ENCODE measurements at regions not wholly inside any gene's neighbourhood (a gene's known extent, or its start where the extent isn't known, plus 50 kb on each side); places are given as distances from the start of the nearest gene placed in this dataset.
"Not testable (repeated sequence)": the region's sequence is repeated elsewhere in the genome, so short reads cannot be mapped to it uniquely, and the experiment has no call there.

DNA sequence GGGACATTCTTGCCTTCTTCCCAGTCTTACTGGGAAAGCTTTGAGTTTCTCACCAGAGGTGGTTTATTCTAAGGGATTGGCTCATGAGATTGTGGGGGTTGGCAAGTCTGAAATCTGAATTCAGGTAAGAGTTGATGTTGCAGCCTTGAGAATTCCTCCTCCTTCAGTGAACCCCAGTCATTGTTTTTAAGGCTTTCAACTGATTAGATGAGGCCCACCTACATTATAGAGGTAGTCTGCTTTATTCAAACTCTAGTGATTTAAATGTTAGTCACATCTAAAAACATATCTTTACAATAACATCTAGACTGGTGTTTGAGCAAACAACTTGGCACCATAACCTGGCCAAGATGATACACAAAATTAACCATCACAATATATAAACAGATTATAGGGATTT, 156.5 kb upstream of the MED14 start:
- no peak for DNase-seq

DNA sequence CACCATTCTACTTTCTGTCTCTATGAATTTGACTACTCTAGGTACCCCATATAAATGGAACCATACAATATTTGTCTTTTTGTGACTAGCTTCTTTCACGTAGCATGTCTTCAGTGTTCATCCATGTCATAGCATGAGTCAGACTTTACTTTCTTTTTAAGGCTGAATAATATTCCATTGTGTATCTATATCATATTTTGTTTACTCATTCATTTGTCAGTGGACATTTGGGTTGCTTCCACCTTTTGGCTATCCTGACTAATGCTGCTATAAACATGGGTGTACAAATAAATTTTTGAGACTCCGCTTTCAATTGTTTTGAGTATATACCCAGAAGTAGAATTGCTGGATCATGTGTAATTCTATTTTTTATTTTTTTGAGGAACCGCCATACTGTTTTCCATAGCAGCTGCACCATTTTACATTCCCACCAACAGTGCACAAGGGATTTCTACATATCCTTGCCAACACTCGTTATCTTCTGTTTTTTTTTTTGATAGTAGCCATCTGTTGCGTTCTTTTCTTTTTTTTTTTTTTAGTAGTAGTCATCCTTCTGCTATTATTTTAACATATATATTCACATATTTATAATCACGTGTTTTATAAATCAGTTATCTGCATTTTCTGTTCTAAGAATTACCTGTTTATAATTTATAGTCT, 158.0 kb upstream of the MED14 start:
- DNase-seq = no peak

DNA sequence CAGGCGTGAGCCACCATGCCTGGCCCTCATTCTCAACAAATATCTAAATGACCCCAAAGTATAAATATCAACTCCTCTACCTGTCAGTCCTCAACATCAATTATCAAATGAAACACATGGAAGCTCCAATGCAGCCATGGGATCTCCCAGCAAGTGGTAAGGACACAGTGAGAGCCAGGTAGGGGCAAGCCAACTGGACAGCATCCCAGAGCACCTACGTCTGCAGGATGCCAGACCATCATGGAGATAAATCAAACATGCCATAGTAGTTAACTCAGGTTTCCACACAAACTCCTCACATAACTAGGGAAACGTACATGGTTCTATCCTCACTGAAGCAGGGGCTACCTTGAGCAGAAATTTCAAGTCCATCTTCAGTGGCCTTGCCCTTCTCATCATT, 159.9 kb upstream of the MED14 start:
- no peak for DNase-seq

DNA sequence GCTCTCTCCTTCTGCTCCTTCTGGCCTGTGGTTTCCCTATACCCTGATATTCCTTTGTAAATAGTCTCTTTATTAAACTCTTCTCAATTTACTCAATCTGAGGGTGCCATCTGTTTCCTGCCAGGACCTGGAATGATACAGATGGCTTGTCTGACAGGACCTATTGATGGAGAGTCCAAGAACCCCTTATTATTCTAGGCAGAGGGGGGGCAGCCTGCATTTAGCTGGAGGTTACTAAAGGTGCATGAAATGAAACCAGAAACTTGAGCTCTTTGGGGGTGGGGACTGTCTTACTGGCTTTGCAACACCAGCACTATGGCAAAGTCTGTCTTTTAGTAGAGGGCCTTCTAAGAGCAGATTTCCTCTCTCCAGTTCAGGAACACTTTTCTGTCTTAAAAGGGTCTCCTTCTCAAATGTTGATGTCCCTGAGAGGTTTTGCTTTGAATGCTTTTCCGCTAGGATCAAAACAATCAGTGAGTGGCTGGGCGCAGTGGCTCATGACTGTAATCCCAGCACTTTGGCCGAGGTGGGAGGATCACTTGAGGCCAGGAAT, 162.5 kb upstream of the MED14 start:
- no peak for DNase-seq

DNA sequence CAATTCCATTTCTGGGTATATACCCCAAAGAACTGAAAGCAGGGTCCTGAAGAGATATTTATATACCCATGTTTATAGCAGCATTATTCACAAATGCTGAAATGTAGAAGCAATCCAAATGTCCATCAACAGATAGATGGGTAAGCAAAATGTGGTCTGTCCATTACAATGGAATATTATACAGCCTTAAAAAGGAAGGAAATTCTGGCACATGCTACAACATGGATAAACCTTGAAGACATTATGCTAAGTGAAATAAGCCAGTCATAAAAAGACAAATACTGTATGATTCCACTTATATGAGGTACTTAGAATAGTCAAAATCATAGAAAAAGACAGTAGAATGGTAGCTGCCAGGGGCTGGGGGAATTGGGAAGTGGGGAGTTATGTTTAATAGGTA, 169.4 kb upstream of the MED14 start:
- DNase-seq = not testable (repeated sequence)

DNA sequence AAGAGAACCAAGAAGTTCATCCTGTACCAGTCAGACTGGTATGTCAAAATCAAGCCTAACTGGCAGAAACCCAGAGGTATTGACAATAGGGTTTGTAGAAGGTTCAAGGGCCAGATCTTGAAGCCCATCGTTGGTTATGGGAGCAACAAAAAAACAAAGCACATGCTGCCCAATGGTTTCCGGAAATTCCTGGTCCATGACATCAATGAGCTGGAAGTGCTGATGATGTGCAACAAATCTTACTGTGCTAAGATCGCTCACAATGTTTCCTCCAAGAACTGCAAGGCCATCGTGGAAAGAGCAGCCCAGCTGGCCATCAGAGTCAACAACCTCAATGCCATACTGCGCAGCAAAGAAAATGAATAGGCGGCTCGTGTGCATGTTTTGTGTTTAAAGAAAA, 172.7 kb upstream of the MED14 start:
- DNase-seq = no peak

DNA sequence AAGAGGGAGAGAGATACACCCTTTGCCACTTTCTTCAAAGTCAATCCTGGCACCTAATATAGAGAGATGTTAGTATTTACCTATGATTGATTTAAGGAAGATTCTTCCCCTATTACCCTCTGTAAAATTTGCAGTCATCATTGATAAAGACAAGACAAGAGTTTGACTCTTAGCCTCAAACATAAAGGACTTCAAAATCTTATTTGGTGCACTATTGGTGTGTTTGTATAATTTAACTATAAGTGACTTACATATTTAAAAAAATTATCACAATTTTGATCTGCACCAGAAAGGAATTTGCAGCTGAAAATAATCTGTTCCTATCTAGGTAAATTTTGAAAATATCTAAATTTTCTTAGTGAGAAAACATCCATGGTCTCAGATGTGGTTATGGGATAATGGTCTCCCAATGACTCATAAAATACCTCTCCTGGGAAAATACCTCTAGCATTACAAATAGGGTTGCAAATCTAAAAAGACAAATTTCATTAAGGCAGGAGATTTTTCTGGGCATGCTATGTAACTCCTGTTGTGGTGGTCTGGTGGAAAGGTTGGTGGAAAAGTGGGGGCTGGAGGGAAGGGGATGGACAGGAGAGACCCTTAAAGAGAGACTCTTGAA, 173.6 kb upstream of the MED14 start:
- no peak for DNase-seq

DNA sequence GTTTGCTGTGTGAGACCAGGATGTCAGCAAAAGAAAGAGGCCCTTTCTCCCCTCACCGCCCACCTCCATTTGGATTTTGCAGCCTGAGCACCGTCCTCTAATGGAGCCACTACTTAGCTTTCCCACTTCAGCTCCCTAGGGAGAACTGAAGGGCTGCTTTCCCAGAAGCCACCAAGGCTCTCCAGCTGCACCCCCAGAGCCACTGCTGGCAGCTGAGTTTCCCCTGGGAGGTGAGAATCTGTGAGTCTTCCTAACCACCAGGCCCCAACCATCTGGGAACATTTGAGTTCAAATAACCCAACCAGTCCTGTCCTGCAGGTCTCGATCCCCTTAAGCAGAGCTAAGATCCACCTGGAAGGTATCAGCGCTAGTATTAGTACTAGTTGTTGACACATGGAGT, 173.1 kb upstream of the USP9X start:
- no peak for DNase-seq

DNA sequence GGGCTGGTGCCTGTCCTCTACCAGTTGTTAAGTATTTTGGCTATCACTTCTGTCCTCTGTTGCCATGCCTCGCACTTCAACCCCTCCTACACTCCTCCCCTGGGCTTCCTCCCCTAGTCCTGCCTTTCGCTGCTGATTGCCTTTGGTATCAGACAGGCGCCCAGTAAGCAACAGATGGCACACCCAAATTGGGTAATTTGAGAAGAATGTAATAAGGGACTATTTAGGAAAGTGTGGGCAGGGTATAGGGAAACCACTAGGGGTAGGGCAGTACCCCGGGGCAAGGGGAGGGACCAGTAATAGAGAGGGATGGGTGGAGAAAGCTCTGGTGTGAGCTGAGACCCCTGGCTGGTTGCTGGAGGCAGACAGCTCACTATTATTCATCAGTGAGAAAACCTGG, 172.7 kb upstream of the USP9X start:
- no peak for DNase-seq

DNA sequence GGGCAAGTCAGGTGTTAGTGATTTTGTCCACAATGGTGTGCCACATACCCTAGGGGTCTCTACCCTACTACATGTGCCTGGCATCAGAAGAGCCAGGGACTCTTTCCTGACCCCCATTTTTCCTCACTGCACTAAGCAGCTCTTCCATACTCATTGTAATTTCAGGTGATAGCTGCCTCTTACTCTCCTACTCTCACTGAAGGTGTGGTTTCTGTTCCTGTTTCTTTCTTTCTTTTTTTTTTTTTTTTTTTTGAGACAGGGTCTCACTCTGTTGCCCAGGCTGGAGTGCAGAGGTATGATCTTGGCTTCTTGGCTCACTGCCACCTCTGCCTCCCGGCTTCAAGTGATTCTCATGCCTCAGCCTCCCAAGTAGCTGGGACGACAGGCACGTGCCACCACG, 164.9 kb upstream of the USP9X start:
- no peak for DNase-seq

DNA sequence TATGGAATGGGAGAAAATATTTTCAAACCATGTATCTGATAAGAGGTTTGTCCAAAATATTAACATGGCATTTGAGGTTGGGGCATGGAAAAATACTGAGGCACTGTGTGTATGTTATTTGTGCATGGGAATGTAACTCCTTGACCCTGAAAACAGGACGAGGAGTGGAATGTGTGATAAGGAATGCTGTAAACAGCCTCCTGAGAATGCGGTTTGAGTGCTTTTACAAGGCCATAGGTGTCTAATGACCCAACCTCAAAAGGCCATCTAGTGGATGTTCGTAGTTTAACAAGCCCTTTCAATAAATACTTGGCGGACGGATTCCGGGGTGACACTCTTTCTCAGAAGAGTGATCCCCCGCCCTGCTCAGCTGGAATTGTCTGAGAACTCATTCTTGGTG, 162.9 kb upstream of the USP9X start:
- no peak for DNase-seq

DNA sequence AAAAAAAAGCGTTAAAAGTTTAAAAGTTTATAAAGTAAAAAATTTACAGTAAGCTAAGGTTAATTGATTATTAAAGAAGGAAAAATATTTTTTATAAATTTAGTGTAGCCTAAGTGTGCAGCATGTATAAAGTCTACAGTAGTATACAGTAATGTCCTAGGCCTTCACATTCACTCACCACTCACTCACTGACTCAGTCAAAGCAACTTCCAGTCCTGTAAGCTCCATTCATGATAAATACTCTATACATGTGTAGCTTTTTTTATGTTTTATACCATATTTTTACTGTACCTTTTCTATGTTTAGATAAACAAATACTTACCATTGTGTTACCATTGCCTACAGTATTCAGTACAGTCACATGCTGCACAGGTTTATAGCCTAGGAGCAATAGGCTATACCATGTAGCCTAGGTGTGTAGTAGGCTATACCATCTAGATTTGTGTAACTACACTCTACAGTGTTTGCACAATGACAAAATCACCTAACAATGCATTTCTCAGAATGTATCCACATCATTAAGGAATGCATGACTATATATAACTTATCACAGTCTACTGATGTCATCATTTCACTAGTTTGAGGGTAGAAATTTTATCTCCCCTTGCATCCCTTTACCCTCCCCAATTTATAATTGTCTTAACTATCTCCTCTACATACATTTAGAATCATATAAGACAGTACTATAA, 158.4 kb upstream of the USP9X start:
- DNase-seq = not testable (repeated sequence)

DNA sequence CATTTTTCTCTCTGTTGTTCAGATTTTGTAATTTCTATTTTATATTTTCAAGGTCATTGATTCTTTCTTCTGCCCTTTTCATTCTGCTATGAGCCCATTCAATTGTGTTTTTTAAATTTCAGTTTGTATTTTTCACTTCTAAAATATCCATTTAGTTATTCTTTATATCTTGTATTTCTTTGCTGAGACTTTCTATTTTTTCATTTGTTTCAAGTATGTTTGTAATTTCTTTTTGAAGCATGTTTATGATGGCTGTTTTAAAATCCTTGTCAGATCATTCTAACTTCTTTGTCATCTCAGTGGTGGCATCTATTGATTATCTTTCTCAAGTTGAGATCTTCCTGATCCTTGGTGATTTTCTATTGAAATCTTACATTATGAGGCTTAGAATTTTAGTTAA, 157.2 kb upstream of the USP9X start:
- no peak for DNase-seq

DNA sequence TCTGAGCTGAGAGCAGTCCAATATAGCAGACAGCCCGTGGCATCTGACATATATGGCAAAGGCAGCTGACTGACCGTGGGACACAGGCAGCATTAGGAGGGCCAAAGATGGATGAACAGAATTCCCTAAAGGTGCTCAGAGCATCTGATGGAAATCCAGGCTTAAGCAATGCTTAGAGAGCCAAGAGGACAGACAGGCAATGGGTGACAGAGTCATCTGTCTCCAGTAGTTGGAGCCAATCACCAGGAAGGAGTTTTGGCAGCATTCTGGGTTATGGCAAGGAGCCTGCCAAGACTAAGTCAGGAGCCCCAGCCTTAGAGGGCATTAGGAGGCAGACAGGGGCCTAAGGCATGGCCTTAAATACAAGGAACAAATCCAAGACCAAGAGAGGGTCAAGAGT, 153.3 kb upstream of the USP9X start:
- no peak for DNase-seq

DNA sequence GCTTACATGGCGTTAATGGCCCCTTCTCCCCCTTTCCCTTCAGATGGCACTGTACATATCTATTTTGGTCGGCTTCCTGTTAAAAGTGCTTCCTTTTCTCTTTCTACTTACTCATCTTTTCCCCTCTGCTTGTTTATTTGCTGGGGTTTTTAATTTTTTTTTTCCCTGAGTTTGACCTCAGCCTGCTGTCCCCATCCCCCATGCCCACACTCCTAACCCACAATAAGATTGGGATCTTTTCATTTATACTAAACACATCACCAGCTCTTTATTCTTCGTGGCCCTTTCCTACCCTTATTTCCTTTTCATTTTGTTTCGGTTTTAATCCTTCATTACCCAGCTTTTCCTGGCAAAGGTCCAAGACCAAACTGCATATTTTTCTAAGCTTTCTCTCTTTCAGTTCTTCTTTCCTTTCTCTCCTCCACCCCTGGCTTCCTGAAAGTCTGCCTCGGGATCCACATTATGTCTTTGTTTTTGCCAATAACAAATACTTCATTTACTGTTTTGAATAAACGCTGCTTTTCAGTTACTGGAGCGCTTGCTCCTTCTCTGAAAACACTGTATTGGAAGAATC, 152.0 kb upstream of the USP9X start:
- peak; percentile 92 for DNase-seq

DNA sequence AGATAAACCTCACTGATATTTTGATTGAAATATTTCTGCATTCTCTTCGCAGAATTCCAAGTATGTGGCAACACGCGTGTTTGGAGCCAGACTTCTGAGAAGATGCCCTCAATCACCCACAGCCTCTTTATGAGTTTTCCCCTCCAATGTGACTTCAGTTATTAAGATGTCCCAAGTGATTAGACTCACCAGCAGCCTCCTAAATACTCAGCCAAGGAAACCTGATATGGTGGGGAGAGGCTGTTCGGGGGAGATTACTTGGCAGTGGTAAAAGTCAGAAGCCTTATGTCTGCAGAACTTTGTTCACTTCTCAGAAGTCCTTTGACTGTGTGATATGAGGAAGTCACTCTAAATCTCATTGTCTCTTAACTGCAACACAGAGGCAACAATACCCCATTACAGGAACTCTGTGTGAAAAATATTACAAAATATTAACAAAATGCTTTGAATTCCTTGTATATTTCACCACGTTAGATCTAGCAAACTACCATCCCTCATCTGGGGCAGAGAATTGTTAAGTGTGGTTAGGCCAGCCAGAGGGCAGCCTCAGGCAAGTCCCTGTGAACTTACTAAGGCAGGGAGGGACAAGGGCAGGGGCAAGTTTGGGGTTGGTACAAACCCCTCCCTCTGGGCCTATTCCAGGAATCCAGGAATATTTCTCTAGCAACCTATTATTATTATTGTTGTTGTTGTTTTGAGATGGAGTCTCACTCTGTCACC, 151.4 kb upstream of the USP9X start:
- DNase-seq = peak; percentile 70

DNA sequence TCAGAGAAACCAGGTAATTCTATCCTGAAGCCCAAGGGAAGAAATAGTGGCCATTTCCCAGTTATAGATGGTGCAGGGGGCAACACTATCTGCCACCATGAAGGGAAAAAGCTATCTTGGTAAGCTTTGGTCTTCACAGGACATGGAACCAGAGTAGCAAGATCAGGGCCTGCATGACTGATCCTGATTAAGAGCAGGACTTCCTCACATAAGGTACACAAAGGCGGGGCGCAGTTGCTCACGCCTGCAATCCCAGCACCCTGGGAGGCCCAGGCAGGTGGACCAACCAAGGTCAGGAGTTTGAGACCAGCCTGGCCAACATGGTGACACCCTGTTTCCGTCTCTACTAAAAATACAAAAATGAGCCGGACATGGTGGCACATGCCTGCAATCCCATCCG, 148.4 kb upstream of the USP9X start:
- DNase-seq = no peak

DNA sequence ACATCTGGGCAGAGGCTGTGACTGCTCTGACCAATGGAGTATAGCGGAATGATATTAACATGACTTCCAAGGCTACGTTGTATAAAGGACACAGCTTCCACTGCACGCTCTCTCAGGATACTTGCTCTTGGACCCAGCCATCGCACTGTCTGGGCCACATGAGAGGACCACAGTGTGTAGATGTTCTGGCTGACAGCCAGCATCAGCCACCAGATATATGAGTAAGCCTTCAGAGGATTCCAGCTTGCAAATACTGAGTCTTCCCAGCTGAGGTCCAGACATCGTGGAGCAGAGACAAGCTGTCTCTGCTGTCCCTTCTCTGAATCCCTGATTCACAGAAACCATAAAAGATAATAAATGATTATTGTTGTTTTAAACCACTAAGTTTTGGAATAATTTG, 146.8 kb upstream of the USP9X start:
- DNase-seq = no peak

DNA sequence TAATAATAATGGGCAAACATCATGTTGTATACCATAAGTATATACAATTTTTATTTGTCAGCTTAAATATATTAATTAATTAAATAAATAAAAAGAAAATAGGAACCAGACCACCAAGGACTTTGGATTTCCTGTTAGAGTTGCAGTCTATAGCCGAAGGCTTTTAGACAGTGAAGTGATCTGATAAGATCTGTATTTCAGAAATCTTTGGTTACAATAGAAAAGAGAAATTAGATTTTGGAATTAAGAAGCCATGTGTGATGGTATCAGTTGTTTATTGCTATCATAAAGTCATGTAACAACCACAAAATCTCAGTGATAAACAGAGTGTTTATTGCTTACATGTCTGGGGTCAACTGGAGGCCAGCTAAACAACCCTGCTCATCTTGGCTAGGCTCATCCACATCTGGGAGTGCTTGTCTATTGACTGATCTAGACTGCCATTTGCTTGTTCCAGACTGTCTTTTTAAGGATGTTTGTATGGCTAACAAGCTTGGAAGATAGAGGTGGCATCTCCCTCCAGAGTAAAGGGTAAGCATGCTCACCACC, 142.1 kb upstream of the USP9X start:
- DNase-seq = no peak

DNA sequence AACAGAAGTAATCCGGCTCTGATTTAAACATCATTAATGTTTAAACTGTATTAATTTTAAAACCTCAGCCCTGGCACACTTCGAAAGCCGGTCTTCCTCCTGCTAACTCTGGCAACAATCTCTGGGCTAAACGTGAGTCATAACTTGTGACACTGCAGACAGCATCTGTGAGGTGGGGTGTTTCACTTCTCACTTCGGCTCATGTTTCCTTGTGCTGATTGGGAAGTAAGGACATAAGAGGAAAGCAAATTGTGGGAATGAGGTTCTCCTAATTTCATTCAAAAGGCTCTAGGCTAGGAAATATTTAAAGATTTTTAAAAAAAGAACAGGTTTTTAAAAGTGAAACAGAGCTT, 139.9 kb upstream of the USP9X start:
- DNase-seq = peak; percentile 83

DNA sequence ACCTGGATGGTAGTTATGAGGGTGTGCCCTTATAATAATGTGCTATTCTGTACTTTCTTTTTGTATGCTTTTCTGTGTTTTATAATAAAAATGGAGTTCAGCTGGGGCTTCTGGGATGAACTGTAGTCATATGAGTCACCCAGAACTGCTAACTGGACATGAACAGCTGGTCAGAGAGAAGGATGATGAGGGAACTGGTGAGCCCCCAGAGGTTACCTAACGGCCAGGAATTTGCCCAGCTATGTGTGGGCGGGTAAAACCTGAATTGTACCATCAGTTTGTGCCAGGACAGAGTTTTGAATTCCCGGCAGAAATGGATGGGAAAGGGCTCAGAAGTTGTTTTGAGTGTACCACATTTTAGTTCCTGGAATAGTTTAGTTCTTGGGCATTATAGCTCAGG, 138.0 kb upstream of the USP9X start:
- DNase-seq = peak; percentile 40

DNA sequence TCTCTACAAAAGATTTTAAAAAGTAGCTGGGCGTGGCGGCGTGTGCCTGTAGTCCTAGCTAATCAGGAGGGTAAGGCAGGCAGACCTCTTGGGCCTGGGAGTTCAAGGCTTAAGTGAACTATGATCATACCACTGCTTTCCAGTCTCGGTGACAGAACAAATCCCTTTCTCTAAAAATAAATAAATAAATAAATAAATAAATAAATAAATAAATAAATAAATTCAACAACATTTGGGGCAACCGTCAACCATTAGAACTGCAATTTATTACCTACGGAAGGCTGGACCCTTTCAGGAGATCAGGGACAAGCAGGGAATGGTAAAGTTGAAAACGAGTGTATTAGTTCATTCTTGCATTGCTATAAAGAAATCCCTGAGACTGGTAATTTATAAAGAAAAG, 136.2 kb upstream of the USP9X start:
- no peak for DNase-seq

DNA sequence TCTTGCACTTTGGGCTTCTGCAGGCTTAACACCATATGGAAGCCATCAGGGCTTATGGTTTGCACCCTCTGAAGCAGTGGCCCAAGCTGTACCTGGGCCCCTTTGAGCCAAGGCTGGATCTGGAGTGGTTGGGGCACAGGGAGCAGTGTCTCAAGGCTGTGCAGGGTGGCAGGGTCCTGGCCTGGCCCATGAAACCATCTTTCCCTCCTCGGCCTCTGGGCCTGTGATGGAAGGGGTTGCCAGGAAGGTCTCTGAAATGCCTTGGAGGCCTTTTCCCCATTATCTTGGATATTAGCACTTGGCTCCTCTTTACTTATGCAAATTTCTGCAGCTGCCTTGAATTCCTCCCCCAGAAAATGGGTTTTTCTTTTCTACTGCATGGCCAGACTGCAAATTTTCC, 134.7 kb upstream of the USP9X start:
- DNase-seq = no peak

Measured in suppressor macrophage treated with lipopolysaccharide for 4 hours (primary cell).